HPDE6-E6E7 (cell line): ENCODE measurements at regions not wholly inside any gene's neighbourhood (a gene's known extent, or its start where the extent isn't known, plus 50 kb on each side); places are given as distances from the start of the nearest gene placed in this dataset.

ENCODE experiments used
- DNase-seq: peaks from one replicate; pipeline ENCODE4 v3.0.0; 2011; ENCODE audit warnings: missing footprints; ENCODE audit errors: extremely low spot score

DNA sequence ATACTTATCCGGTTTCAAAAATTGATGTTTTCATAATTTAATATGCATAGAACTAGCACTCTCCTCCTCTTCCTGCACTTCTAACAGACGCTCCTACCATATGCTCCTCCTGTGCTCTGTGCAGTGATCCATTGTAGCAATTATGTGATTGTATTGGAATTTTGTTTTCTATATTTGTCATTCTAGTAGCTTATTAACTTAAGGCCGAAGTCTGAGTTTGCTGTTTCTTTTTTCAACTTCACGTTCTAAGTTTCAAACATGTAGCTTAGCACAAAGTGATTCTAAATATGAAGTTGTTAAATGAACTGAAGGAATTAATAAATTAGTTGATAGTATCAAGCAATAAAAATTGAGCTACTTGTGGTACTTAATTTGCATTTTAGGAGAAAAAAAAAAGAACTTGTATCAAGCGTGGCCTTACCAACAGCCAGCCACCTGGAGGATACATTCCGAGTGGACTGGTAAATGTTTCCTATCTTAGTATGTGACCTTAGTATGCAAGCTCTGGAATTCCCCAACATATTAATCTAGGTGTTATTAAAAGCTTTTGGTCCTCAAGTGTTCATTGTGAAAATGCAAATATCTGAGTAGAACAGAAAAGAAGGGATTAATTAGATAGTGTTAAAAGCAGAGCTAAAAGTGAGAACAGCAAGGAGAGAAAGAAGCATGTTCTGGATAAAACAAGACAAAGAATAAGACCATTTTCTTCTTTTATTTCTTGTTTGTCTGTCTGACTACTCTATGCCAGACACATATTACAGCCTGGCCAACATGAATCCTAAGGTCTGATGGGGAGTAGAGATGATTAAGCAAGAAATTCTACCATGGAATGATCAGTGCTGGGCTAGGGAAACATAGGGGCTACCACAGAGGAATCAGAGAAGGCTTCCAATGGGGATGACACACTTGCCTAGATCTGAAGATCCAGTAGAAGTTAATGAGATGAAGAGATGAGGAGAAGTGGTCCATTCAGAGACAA lies 290.4 kb upstream of the MON1B start:
- no peak for DNase-seq

DNA sequence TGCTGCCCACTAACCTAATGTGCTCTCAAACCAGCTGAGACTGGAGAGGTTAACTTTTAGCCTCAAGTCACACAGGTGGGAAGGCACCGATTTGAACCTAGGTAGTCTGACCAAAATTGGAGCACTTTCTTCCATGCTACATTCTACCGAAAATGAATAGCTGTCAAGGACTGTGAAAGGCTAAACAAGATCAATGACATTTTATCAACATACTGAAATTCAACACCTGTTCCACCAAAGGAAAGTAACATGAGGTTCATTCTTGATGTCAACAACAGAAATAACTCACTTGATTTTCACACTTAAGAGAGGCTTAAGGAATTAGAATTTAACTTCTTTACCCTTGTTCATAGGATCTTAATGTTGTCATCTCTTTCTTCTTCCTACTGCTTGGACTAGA lies 284.4 kb upstream of the MON1B start:
- no peak for DNase-seq

DNA sequence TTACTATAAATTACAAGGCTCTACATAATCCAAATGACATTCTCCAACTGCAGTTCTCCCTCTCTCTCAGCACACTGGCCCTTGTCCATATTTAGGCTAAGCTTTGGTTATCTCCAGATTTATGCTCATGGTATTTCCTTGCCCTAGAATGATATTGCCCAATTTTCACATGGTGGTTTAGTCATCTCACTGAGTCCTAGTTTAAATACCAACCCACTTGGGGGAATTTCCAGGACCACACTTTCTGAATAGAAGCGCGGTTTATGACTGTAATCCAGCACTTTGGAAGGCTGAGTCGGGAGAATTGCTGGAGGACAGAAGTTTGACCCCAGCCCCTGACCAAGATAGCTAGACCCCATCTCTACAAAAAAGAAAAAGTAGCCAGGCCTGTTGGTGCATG lies 280.1 kb upstream of the MON1B start:
- DNase-seq, result no peak

DNA sequence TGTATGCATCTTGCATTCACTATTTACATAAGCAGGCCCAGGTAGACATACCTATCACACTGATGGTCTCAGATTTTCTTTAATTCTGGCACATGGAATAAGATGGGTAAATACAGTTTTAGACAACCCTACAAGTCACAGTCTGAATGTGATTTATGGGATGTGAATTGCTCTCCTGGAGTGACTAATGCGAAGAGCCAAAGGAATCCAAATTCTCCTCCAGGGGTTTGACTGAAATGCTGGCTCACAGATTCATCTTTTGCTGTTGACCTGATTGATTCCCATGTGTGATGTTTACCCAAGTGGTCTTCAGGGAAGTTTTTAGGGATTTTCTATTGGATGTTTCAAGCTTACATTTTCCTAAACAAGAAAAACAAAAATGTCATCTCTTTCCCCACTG lies 277.9 kb upstream of the MON1B start:
- no peak for DNase-seq

GRCh38 chr16:76926042-76926441 lies 264.9 kb upstream of the MON1B start:
- no peak for DNase-seq

- no peak for DNase-seq
These were observed 264.4 kb upstream of the MON1B start for GRCh38 chr16:76926595-76926994.

DNA sequence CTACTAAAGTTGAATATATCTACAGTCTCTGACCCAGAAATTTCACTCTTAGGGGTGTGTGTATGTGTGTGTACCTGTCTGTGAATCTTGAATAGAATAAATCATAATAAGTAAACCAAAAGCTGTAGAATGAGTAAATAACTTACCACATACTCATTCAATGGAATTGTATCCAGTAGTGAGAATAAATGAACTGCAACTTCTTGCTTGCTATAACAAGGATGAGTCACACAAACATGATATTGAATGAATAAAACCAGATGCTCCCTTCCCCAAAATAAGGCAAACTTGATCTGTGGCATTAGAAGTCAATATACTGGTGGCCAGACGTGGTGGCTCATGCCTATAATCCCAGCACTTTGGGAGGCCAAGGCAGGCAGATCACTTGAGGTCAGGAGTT lies 259.8 kb upstream of the MON1B start:
- no peak for DNase-seq

DNA sequence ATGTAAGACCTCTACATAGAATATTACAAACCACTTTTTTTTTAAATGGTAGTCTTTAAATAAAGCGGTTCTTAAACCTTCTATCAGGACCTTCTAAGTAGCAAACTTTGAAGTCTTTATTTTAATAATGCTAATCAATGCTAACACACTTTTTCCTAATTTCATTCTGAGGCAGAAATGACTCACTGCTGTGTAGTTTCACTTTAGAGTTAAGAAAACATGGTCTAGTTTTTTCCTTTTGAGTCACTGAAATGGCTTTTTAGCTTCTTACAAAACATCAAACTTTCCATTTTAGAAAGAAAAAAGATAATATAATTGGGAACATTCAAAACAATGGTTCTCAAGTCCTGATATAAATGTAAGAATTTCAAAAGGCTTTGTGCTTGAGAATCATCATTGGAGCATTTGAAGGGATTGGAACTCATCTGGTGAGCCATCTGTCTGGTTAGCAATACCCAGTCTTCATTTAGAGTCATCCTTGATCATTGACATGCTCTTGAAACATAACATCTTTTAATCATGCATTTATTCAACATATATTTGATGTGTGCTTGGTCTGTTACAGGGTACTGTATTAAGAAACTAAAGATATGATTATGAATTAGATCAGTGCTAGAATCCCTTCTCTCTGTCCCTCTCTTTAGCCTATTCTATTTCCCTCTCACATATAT lies 258.3 kb upstream of the MON1B start:
- no peak for DNase-seq

DNA sequence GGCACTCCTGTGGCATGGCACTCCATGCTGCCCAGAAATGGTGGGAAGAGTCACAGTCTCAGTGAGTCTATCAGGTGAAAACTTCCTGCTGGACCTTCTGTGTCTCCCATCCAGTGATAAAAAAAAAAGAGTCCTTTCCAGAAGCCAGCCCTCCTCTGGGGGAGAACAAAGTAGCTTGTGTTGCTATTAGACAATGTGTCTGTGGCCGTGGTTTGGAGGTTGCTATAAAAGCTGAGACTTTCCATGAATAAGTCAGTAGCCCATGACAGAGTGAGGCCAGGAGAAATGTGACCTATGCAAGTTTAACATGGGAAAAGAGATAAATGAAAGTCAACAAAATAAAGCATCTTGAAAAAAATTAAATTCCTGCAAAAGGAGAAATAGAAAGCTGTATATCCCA lies 250.7 kb upstream of the MON1B start:
- DNase-seq, result no peak

- no peak for DNase-seq
These were observed 249.9 kb upstream of the MON1B start for GRCh38 chr16:76941113-76941512.

GRCh38 chr16:76942089-76942488 lies 248.9 kb upstream of the MON1B start:
- DNase-seq, result no peak

DNA sequence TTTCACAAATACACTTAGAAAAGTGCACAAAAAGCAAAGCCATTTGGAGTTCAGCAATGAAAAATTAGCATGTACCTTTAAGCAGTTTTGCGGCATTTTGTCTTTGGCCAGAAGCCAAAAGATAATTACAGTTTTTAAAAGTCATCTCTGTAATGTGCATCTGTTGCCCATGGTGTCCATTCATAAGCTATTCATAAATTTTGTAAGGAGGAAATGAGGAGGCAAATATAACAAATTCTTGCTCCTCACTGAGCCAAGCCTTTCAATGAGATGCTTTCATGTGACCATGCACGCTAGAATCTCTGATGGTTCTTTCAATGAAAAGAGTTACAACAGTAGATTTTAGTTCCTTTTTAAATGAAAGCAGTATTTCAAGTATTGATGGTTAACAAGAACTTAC lies 247.1 kb upstream of the MON1B start:
- no peak for DNase-seq

GRCh38 chr16:76946879-76947278 lies 244.1 kb upstream of the MON1B start:
- DNase-seq, result peak; percentile 39

GRCh38 chr16:76947749-76948148 lies 243.2 kb upstream of the MON1B start:
- DNase-seq, result no peak

GRCh38 chr16:76955629-76956028 lies 235.4 kb upstream of the MON1B start:
- no peak for DNase-seq

GRCh38 chr16:76956394-76956793 lies 234.6 kb upstream of the MON1B start:
- DNase-seq, result no peak

GRCh38 chr16:76956841-76957240 lies 234.1 kb upstream of the MON1B start:
- DNase-seq, result no peak

DNA sequence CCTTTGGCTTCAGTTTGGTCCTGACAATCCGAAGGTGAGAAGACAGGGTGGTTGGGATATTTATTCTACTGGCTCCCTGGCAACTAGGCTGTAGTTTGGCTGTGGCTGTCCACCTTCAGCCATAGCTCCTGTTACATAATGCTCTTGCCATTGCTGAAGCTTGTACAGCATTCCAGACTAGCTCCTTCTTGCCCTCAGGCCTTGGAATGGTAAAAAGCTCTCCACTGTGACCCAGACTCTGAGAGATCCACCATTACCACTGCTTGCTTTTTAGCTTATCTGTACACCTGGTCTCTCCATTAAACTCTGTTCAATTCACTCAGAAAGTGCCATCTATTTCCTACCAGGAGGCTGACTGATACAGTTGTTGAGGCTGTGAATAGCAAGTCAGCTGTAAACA lies 231.8 kb upstream of the MON1B start:
- DNase-seq, result no peak

DNA sequence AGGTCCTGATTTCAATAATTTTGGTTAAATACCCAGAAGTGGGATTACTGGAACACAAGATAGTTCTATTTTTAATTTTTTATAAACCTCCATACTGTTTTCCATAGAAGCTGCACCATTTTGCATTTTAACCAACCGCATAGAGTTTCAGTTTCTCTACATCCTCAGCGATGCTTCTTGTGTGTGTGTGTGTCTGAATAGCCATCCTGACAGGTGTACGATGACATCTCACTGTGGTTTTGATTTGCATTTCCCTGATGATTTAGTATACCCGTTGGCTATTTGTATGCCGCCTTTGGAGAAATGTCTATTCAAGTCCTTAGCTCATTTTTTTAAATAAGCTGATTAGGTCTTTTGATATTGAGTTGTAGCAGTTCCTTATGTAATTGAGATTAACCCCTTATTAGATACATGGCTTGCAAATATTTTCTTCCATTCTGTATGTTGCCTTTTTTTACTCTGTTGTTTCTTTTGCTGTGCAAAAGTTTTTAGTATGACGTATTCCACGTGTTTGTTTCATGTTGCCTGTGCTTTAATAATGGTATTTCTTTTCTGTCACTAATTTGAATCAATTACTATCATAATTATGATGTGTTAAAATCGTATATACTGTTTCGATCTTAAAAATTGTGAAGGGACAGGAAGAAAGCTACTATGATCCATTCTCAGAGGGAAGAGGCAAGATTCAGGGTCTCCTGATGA lies 227.2 kb upstream of the MON1B start:
- DNase-seq, result no peak

DNA sequence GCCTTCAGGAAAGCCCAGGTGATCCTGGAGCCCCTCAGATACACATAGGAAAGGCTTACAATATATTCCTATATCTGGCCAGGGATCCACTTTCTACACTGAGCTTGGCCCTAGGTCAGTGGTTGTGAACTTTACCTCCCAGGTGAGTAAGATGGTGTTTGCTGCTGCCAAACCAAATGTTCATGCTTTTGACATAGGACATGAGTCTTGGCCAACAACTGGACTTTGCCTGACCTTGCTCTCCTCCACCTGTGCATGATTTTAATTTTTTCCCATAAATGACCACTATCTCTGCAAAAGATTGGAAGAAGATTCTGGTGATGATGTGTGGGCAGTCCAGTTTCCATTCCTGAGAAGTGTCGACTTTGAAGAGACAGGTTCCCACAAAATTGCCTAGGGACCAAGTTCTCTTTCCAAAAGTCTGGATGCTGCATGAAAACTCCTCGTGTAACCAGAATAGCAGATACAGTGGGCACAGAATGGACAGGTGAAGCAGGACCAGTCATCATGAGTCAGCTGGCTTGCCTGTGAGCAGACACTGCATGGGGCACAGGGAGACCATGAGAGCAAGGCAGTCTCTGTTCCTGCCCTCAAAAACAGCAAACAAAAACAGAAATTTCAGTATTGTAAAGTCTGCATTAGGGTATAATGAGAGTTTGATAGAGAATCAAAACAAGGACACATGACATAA lies 226.4 kb upstream of the MON1B start:
- DNase-seq, result no peak

DNA sequence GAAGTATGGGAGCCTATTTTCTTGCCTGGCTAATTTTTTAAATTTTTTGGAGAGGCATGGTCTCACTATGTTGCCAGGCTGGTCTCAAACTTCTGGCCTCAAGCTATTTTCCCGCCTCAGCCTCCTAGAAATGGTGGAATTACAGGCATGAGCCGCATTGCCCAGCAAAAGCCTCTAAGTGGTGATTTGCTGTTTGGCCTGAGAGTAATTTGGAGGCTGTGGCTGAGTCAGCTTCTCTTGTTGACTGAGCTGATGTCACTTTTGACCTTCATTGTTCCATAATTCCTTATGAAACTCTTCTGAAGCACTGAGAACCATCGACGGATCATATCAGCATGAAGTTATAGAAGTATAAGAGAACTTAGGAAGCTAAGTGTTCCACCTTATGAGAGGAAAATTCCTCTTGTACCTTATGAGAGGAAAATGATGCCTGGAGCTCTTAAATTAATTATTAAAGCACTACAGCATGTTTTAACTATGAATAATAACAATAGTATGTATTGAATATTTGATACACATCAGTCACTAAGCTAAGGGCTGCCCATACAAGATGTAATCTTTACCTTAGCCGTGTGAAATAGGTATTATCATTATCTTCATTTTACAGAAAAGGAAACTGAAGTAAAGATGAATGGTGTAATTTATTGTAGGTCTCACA lies 220.8 kb upstream of the MON1B start:
- no peak for DNase-seq

DNA sequence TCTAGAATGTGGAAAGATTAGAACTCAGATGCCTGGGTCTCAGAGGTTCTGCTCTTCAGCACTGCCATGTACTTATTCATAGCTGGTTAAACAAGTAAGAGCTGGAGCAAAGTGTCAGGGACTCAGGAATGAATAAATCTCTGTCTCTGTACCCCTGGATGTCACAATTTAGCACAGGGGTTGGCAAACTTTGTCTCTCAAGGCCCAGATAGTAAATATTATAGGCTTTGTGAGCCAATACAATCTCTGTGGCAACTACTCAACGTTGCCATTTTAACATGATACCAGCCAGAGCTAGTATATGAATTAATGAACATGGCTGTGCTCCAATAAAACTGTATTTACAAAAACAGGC lies 220.3 kb upstream of the MON1B start:
- DNase-seq, result no peak
